ENCODE measurements at regions not wholly inside any gene's neighbourhood (a gene's known extent, or its start where the extent isn't known, plus 50 kb on each side); places are given as distances from the start of the nearest gene placed in this dataset.

DNA sequence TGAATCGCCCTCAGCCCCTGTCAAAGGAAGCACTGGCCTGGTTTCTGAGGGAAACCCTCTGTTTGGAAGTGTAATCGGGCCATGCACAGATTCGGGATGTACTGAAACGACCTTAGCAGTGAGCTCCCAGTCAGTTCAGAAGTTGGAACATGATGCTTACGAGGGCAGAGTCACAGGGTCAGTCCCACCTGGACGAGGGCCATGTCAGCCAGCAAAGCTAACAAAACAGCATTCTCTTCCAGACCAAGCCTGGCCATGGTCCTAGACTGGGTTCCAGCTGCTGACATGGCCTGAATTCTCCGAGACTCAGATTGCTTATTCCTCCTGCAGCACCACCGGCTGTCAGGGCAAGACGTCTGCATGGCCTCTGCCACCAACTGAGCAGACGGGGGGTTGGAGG lies 192.2 kb upstream of the WSCD1 start:
- Histone ChIP-seq H3K27me3 (ENCODE audit: control insufficient read depth in 3 of 3, insufficient read depth in 3 of 3, low read length in 3 of 3) (no peaks in the 10 kb centered on the region), H3K4me3 (ENCODE audit: low read depth in 1 of 3, low read length in 3 of 3) (no peak overlapping the region), H3K36me3 (ENCODE audit: control insufficient read depth in 3 of 3, insufficient read depth in 2 of 3, low read depth in 1 of 3, low read length in 3 of 3) (no peaks in the 10 kb centered on the region), H3K9me3 (ENCODE audit: control insufficient read depth in 2 of 2, insufficient read depth in 1 of 2, low read depth in 1 of 2, low read length in 1 of 2) (no peaks in the 10 kb centered on the region), H3K27ac (ENCODE audit: low read depth in 1 of 3, low read length in 2 of 3) (no peak overlapping the region), H3K4me1 (ENCODE audit: control insufficient read depth in 3 of 3, insufficient read depth in 2 of 3, low read depth in 1 of 3, low read length in 2 of 3) (no peaks in the 10 kb centered on the region)
- no peak for FAIRE-seq
- WGBS, 3 donors: 53 to 66% (median 63%) methylated on average over 10 of the region's 10 CpGs
- no peak for DNase-seq

DNA sequence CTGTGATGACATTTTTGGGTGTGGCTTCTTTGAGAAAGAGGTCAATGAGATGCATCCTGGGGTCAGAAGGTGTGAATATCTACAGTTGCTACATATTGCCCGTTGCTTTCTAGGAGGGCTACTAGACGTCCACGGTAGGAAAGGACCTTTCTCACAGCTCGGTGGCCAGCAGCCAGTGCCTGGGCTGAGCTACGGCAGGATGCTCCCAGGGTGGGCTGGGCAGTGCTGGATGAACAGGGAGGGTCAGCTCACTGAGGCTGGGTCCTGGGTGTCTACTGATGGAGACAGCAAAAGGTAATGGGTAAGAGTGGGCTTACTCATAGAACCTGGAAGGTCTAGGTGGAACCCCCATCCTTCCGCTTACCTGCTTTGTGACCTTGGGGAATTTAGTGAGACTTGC lies 188.3 kb upstream of the WSCD1 start:
- FAIRE-seq (no peak), DNase-seq (no peak)
- Histone ChIP-seq H3K27me3 (ENCODE audit: control insufficient read depth in 3 of 3, insufficient read depth in 3 of 3, low read length in 3 of 3) (no peaks in the 10 kb centered on the region), H3K4me1 (ENCODE audit: control insufficient read depth in 3 of 3, insufficient read depth in 2 of 3, low read depth in 1 of 3, low read length in 2 of 3) (no peaks in the 10 kb centered on the region), H3K36me3 (ENCODE audit: control insufficient read depth in 3 of 3, insufficient read depth in 2 of 3, low read depth in 1 of 3, low read length in 3 of 3) (no peaks in the 10 kb centered on the region), H3K4me3 (ENCODE audit: low read depth in 1 of 3, low read length in 3 of 3) (no peak overlapping the region), H3K27ac (ENCODE audit: low read depth in 1 of 3, low read length in 2 of 3) (no peak overlapping the region), H3K9me3 (ENCODE audit: control insufficient read depth in 2 of 2, insufficient read depth in 1 of 2, low read depth in 1 of 2, low read length in 1 of 2) (no peaks in the 10 kb centered on the region)
- WGBS, 3 donors: 75 to 85% (median 79%) methylated on average over 6 of the region's 6 CpGs

DNA sequence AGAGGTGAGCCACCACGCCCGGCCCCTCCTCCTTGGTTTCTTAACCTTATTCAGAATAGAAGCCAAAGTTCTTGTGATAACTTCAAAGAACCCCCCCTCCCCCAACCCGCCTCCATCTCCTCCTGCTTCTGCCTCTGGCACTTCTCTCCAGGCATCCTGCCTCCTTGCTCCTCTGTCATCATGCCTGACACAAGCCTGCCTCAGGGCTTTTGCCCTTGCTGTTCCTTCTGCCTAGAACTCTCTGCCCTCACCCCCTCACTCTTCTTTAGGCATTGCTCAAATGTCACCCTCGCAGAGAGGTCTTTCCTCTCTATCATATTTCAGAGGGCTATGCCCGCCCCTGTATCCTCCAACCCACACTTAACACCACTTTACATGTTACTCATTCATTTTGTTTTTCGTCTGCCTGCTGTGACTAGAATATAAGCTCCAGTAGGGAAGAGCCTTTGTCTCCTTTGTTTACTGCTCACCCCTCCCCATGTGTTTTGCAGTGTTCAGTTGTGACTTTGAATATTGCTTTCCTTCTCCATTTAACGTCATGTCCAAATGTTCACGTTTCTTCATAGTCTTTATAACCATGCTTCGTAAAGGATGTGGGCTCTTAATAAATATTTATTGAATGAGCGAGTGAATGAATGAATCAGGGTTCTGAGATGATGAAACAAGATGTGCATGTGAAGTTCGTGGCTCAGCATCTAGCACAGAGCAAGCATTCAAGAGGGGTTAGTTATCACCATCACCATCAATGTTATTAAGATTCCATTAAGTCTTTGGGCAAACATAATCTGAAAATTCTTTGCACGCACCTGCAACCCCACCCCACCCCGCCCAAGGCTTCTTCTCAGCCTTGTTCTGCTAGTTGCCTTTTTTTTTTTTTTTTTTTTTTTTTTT lies 186.2 kb upstream of the WSCD1 start:
- FAIRE-seq: no peak
- Histone ChIP-seq H3K27me3 (ENCODE audit: control insufficient read depth in 3 of 3, insufficient read depth in 3 of 3, low read length in 3 of 3) (no peaks in the 10 kb centered on the region), H3K4me1 (ENCODE audit: control insufficient read depth in 3 of 3, insufficient read depth in 2 of 3, low read depth in 1 of 3, low read length in 2 of 3) (no peaks in the 10 kb centered on the region), H3K4me3 (ENCODE audit: low read depth in 1 of 3, low read length in 3 of 3) (no peak overlapping the region), H3K27ac (ENCODE audit: low read depth in 1 of 3, low read length in 2 of 3) (no peak overlapping the region), H3K36me3 (ENCODE audit: control insufficient read depth in 3 of 3, insufficient read depth in 2 of 3, low read depth in 1 of 3, low read length in 3 of 3) (no peaks in the 10 kb centered on the region), H3K9me3 (ENCODE audit: control insufficient read depth in 2 of 2, insufficient read depth in 1 of 2, low read depth in 1 of 2, low read length in 1 of 2) (no peaks in the 10 kb centered on the region)
- WGBS, 3 donors: 51 to 60% (median 58%) methylated on average over 13 of the region's 13 CpGs
- DNase-seq: no peak

DNA sequence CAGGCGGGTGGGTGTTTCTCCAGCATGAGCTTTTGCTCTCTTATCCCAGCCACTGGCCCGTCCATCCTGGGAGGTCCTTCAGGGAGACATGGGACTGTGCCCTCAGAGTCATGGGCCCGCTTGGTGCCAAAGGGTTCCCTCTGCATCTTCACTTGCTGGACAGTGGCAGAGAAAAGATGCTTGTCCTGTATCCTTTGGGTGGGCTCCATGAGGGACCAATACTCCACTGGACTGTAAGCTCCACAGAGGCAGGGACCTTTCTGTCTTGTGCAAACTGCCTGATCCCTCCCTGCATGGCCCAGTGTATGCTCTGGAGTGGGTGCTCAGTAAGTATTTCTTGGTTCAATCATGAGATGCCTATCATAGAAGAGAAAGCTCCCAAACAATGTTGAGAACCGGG lies 184.8 kb upstream of the WSCD1 start:
- WGBS, 3 donors: 78 to 86% (median 80%) methylated on average over 4 of the region's 4 CpGs
- FAIRE-seq (no peak), DNase-seq (no peak)
- H3K27me3 ChIP-seq (ENCODE audit: control insufficient read depth in 3 of 3, insufficient read depth in 3 of 3, low read length in 3 of 3): no peaks in the 10 kb centered on the region
- no peaks in the 10 kb centered on the region for H3K36me3 ChIP-seq (ENCODE audit: control insufficient read depth in 3 of 3, insufficient read depth in 2 of 3, low read depth in 1 of 3, low read length in 3 of 3)
- no peaks in the 10 kb centered on the region for H3K9me3 ChIP-seq (ENCODE audit: control insufficient read depth in 2 of 2, insufficient read depth in 1 of 2, low read depth in 1 of 2, low read length in 1 of 2)
- no peak overlapping the region for H3K4me3 ChIP-seq (ENCODE audit: low read depth in 1 of 3, low read length in 3 of 3)
- no peaks in the 10 kb centered on the region for H3K4me1 ChIP-seq (ENCODE audit: control insufficient read depth in 3 of 3, insufficient read depth in 2 of 3, low read depth in 1 of 3, low read length in 2 of 3)
- H3K27ac ChIP-seq (ENCODE audit: low read depth in 1 of 3, low read length in 2 of 3): no peak overlapping the region

DNA sequence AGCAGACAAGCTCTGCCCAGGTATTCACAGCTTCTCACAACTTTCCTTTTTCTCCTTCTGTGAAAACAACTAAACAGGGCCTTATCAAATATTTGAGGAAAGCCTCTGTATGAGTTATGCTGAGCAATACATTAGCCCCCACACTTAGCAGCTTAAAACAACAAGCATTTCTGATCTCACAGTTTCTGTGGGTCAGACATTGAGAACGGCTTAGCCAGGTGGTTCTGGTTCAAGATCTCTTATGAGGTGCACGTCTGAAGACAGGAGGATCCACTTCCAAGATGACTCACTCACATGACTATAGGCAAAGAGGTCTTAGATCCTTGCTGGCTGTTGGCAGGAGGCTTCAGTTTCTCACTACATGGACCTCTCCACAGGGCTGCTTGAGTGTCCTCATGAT lies 181.4 kb upstream of the WSCD1 start:
- 59 to 76% (median 64%) methylated on average over 2 of the region's 2 CpGs for WGBS, 3 donors
- H3K4me1 ChIP-seq (ENCODE audit: control insufficient read depth in 3 of 3, insufficient read depth in 2 of 3, low read depth in 1 of 3, low read length in 2 of 3): no peaks in the 10 kb centered on the region

DNA sequence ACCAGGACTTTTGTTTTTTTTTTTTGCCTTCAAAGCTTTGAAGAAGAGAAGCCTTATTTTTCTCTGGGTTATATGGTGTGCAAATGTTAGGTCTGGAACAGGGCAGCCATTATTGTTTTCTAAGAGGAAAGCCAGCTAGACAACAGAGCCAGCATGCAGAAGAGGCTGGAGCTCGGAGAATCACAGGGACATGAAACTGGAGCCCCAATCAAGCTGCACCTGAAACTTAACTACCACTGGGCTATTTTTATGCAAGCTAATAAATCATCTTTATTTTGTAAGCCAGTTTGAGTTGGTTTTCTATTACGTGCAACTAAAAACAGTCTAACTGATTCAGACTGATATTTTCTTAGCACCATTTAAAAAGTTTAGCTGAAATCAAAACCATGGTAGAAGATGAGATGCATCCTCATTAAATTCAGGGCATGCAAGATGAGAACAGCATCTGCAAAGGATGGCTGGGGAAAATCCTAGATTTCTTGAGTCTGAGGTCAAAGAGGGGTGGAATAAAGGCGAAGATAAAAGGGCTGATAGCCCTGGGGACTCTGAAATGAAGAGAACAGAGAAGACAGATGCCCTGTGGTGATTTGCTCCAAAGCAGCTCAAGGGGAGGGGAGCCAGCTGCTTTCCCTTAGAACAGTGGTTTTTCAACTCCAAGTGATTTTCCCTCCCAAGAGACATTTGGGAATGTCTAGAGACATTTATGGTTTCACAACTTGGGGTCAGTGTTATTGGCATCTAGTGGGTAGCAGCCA lies 177.1 kb upstream of the WSCD1 start:
- Histone ChIP-seq H3K36me3 (ENCODE audit: control insufficient read depth in 3 of 3, insufficient read depth in 2 of 3, low read depth in 1 of 3, low read length in 3 of 3) (no peaks in the 10 kb centered on the region), H3K4me1 (ENCODE audit: control insufficient read depth in 3 of 3, insufficient read depth in 2 of 3, low read depth in 1 of 3, low read length in 2 of 3) (no peaks in the 10 kb centered on the region), H3K27ac (ENCODE audit: low read depth in 1 of 3, low read length in 2 of 3) (no peak overlapping the region), H3K27me3 (ENCODE audit: control insufficient read depth in 3 of 3, insufficient read depth in 3 of 3, low read length in 3 of 3) (peaks cover 0 to 7% (median 0%) of the 10 kb centered on the region in 3 donors), H3K4me3 (ENCODE audit: low read depth in 1 of 3, low read length in 3 of 3) (no peak overlapping the region), H3K9me3 (ENCODE audit: control insufficient read depth in 2 of 2, insufficient read depth in 1 of 2, low read depth in 1 of 2, low read length in 1 of 2) (no peaks in the 10 kb centered on the region)
- DNase-seq: no peak
- 43 to 61% (median 48%) methylated on average over 3 of the region's 3 CpGs for WGBS, 3 donors
- no peak for FAIRE-seq

More for the DNA sequence above, 181.4 kb upstream of the WSCD1 start:
- Histone ChIP-seq H3K27me3 (ENCODE audit: control insufficient read depth in 3 of 3, insufficient read depth in 3 of 3, low read length in 3 of 3) (peaks cover 0 to 3% (median 0%) of the 10 kb centered on the region in 3 donors), H3K4me3 (ENCODE audit: low read depth in 1 of 3, low read length in 3 of 3) (no peak overlapping the region), H3K27ac (ENCODE audit: low read depth in 1 of 3, low read length in 2 of 3) (no peak overlapping the region), H3K9me3 (ENCODE audit: control insufficient read depth in 2 of 2, insufficient read depth in 1 of 2, low read depth in 1 of 2, low read length in 1 of 2) (no peaks in the 10 kb centered on the region), H3K36me3 (ENCODE audit: control insufficient read depth in 3 of 3, insufficient read depth in 2 of 3, low read depth in 1 of 3, low read length in 3 of 3) (no peaks in the 10 kb centered on the region)
- DNase-seq: no peak
- FAIRE-seq: no peak

DNA sequence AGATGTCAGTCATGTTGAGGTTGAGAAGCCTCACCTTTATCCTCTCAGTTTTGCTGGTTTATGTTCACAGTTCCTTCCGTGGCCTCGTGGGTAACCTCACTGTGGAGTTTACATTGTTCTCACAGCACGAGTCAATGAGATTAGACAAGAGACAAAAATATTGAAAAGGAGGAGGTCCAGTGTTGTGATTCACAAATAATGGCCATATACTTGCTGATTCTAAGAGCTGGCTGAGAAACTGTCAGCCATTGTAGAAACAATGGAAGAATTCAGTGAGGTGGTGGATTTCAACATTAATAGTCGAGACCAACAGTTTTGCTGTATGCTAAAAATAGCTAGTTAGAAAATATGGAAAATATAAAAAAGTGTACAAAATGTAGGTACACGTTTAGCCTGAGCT lies 176.4 kb upstream of the WSCD1 start:
- DNase-seq: no peak
- Histone ChIP-seq H3K9me3 (ENCODE audit: control insufficient read depth in 2 of 2, insufficient read depth in 1 of 2, low read depth in 1 of 2, low read length in 1 of 2) (no peaks in the 10 kb centered on the region), H3K4me3 (ENCODE audit: low read depth in 1 of 3, low read length in 3 of 3) (no peak overlapping the region), H3K27me3 (ENCODE audit: control insufficient read depth in 3 of 3, insufficient read depth in 3 of 3, low read length in 3 of 3) (peaks cover 0 to 7% (median 0%) of the 10 kb centered on the region in 3 donors), H3K36me3 (ENCODE audit: control insufficient read depth in 3 of 3, insufficient read depth in 2 of 3, low read depth in 1 of 3, low read length in 3 of 3) (no peaks in the 10 kb centered on the region), H3K27ac (ENCODE audit: low read depth in 1 of 3, low read length in 2 of 3) (no peak overlapping the region), H3K4me1 (ENCODE audit: control insufficient read depth in 3 of 3, insufficient read depth in 2 of 3, low read depth in 1 of 3, low read length in 2 of 3) (no peaks in the 10 kb centered on the region)
- FAIRE-seq: no peak
- 37 to 46% (median 42%) methylated on average over 5 of the region's 5 CpGs for WGBS, 3 donors

DNA sequence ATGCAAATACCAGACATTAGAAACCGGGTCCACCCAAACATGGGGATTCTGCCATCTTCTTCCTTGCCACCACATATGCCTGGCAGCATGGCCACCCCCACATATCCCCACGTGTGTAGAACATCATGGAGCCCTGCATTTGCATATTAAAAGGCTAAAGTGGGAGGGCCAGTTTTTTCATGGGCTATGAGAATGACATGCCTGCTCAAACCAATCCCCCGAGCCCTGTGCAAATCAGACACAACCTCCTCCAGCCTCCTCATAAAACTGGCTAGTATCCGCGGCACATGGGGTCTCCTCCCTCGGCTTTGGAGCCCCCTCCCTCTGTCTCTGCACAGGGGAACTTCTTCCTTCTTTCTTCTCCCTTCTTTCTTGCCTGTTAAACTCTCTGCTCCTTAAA lies 174.9 kb upstream of the WSCD1 start:
- 61 to 72% (median 68%) methylated on average over 6 of the region's 6 CpGs for WGBS, 3 donors
- Histone ChIP-seq H3K27ac (ENCODE audit: low read depth in 1 of 3, low read length in 2 of 3) (no peak overlapping the region), H3K4me3 (ENCODE audit: low read depth in 1 of 3, low read length in 3 of 3) (no peak overlapping the region), H3K4me1 (ENCODE audit: control insufficient read depth in 3 of 3, insufficient read depth in 2 of 3, low read depth in 1 of 3, low read length in 2 of 3) (no peaks in the 10 kb centered on the region), H3K36me3 (ENCODE audit: control insufficient read depth in 3 of 3, insufficient read depth in 2 of 3, low read depth in 1 of 3, low read length in 3 of 3) (no peaks in the 10 kb centered on the region), H3K27me3 (ENCODE audit: control insufficient read depth in 3 of 3, insufficient read depth in 3 of 3, low read length in 3 of 3) (peaks cover 0 to 7% (median 0%) of the 10 kb centered on the region in 3 donors), H3K9me3 (ENCODE audit: control insufficient read depth in 2 of 2, insufficient read depth in 1 of 2, low read depth in 1 of 2, low read length in 1 of 2) (no peaks in the 10 kb centered on the region)
- FAIRE-seq (no peak), DNase-seq (no peak)

All from small intestine (tissue), 7 donors.